B cell (primary cell): ENCODE measurements at regions not wholly inside any gene's neighbourhood (a gene's known extent, or its start where the extent isn't known, plus 50 kb on each side); places are given as distances from the start of the nearest gene placed in this dataset.

Experiments
- ATAC-seq: fragments of 200-7000 bp; cut with Tn5 transposase; one replicate; pipeline ENCODE4 v1.10.0; 2021; ENCODE audit warnings: low read depth, mild to moderate bottlenecking, moderate number of reproducible peaks, moderate library complexity
- CTCF ChIA-PET: fragments of 350-600 bp; sonication (Branson Sonifier 250); formaldehyde crosslinking; loops from one replicate; lab custom pipeline; 2021; ENCODE audit warnings: antibody characterized with exemption, inconsistent platforms; lab: Charles Lee
- POLR2A ChIA-PET: fragments of 350-600 bp; sonication (Branson Sonifier 250); formaldehyde crosslinking; loops from one replicate; lab custom pipeline; 2021; ENCODE audit warnings: antibody characterized with exemption; lab: Charles Lee
- DNase-seq: peaks from one replicate; pipeline ENCODE4 v3.0.0; 2013
- H2AFZ ChIP-seq: 2 replicates; pipeline ENCODE4 v1.6.1; 2012; ENCODE audit warnings: mild to moderate bottlenecking, low read depth, low read length; ENCODE audit not compliant: insufficient read depth, poor library complexity, severe bottlenecking
- H3K27ac ChIP-seq, 2 donors: 1 replicate in 1 of 2; 2 replicates in 1 of 2; pipeline ENCODE4 v1.5.1; 2012 to 2013; ENCODE audit warnings: low read length in 2 of 2, mild to moderate bottlenecking in 2 of 2, moderate library complexity in 1 of 2
- H3K27me3 ChIP-seq, 4 experiments: fragments of 200-600 bp in 1 of 4; sonication (generic) in 1 of 4; replicated peaks in 1 of 4; 1 replicate in 2 of 4; 2 replicates in 2 of 4; pipeline versions ENCODE4 v1.6.1 to v1.7.0; 2013 to 2016; ENCODE audit warnings: low read length in 3 of 4, mild to moderate bottlenecking in 2 of 4, mixed read lengths in 1 of 4, moderate library complexity in 1 of 4; ENCODE audit not compliant: insufficient read depth in 4 of 4, control insufficient read depth in 3 of 4; ENCODE audit errors: control extremely low read depth in 1 of 4
- H3K36me3 ChIP-seq, 2 experiments: replicated peaks in 1 of 2; 1 replicate in 1 of 2; 2 replicates in 1 of 2; pipeline versions ENCODE4 v1.6.1 to v1.7.1; 2013; ENCODE audit warnings: low read length in 1 of 2; ENCODE audit not compliant: insufficient read depth in 2 of 2, control insufficient read depth in 1 of 2; ENCODE audit errors: control extremely low read depth in 1 of 2, extremely low read depth in 1 of 2
- H3K4me1 ChIP-seq, 2 donors: fragments of 200-600 bp in 1 of 2; sonication (generic) in 1 of 2; 1 replicate in 1 of 2; 2 replicates in 1 of 2; pipeline versions ENCODE4 v1.5.1 to v1.6.1; 2013 to 2017; ENCODE audit warnings: low read length in 2 of 2; ENCODE audit not compliant: control insufficient read depth in 2 of 2, insufficient read depth in 2 of 2
- H3K4me2 ChIP-seq: replicated peaks from 2 replicates; pipeline ENCODE3; 2012; ENCODE audit warnings: mild to moderate bottlenecking, low read depth, low read length; ENCODE audit not compliant: poor library complexity, severe bottlenecking
- H3K4me3 ChIP-seq, 5 experiments: fragments of 200-600 bp in 1 of 5; sonication (generic) in 1 of 5; 1 replicate in 3 of 5; 2 replicates in 2 of 5; pipeline versions ENCODE4 v1.5.1 to v1.7.0; 2011 to 2016; ENCODE audit warnings: low read length in 4 of 5, mild to moderate bottlenecking in 4 of 5, low read depth in 2 of 5, control low read depth in 1 of 5, moderate library complexity in 1 of 5; ENCODE audit not compliant: insufficient read depth in 1 of 5; ENCODE audit errors: control extremely low read depth in 1 of 5, extremely low read depth in 1 of 5
- H3K79me2 ChIP-seq: fragments of 200-600 bp; sonication (generic); one replicate; pipeline ENCODE4 v1.6.0; 2016; ENCODE audit warnings: low read length; ENCODE audit not compliant: control insufficient read depth, insufficient read depth
- H3K9ac ChIP-seq: fragments of 200-600 bp; sonication (generic); 2 replicates; pipeline ENCODE4 v1.6.1; 2017; ENCODE audit warnings: mild to moderate bottlenecking, low read length, moderate library complexity
- H3K9me3 ChIP-seq, 3 donors: one replicate each; pipeline versions ENCODE4 v1.6.1 to v1.7.1; 2013; ENCODE audit warnings: low read length in 2 of 3; ENCODE audit not compliant: control insufficient read depth in 2 of 3, insufficient read depth in 1 of 3; ENCODE audit errors: control extremely low read depth in 1 of 3
- H4K20me1 ChIP-seq: 2 replicates; pipeline ENCODE4 v1.6.0; 2012; ENCODE audit warnings: mild to moderate bottlenecking, low read length; ENCODE audit not compliant: insufficient read depth, control insufficient read depth, poor library complexity, severe bottlenecking
- H3K27ac Mint-ChIP-seq: one replicate; pipeline ENCODE4 v1.8.0; 2021; ENCODE audit warnings: mixed read lengths
- H3K27me3 Mint-ChIP-seq: one replicate; pipeline ENCODE4 v1.8.0; 2021; ENCODE audit warnings: mixed read lengths
- H3K4me1 Mint-ChIP-seq: one replicate; pipeline ENCODE4 v1.8.0; 2021; ENCODE audit warnings: mixed read lengths
- H3K4me3 Mint-ChIP-seq: one replicate; pipeline ENCODE4 v1.8.0; 2021; ENCODE audit warnings: mixed read lengths
- H3K9me3 Mint-ChIP-seq: one replicate; pipeline ENCODE4 v1.8.0; 2022; ENCODE audit warnings: mixed read lengths; ENCODE audit not compliant: insufficient read depth
- CTCF ChIP-seq: fragments of 200-600 bp; IDR thresholded peaks from one replicate; pipeline ENCODE4 v1.8.0; 2022; ENCODE audit warnings: antibody characterized with exemption, mild to moderate bottlenecking
- EZH2 ChIP-seq: IDR thresholded peaks from 2 replicates; pipeline ENCODE4 v1.6.1; 2012; ENCODE audit warnings: borderline replicate concordance, low read depth, mild to moderate bottlenecking, moderate library complexity, low read length; ENCODE audit not compliant: insufficient read depth, poor library complexity, severe bottlenecking
- WGBS: methylation state at CpG from one replicate; pipeline ENCODE4 v1.1.5; 2013; ENCODE audit warnings: missing lambda C conversion rate; ENCODE audit not compliant: insufficient coverage; 5-methylcytosine and 5-hydroxymethylcytosine counted together
- intact Hi-C: fragments of 100-400 bp; cut with micrococcal nuclease; formaldehyde crosslinking; loops from one replicate; pipeline ENCODE4 v1.10.0; 2022

GRCh38 chr4:165584916-165585315 is 206.1 kb downstream of the CPE start:
- no peak for TF ChIP-seq CTCF
- no peak for TF ChIP-seq EZH2
- no peak overlapping the region for H3K4me3 Mint-ChIP-seq
- no peak overlapping the region for H3K4me3 ChIP-seq
- H3K4me1 Mint-ChIP-seq: no peaks in the 10 kb centered on the region
- H3K36me3 ChIP-seq: no peaks in the 10 kb centered on the region
- H3K27ac Mint-ChIP-seq: no peak overlapping the region
- ATAC-seq (no peak), DNase-seq (no peak)
- CTCF ChIA-PET: no interaction called here
- no peaks in the 10 kb centered on the region for H3K4me1 ChIP-seq
- H3K27ac ChIP-seq: no peak overlapping the region
- no peaks in the 10 kb centered on the region for H4K20me1 ChIP-seq
- H3K9me3 ChIP-seq: no peaks in the 10 kb centered on the region
- intact Hi-C loops: no loop called here
- H3K9ac ChIP-seq: no peak overlapping the region
- no peaks in the 10 kb centered on the region for H3K27me3 Mint-ChIP-seq
- POLR2A ChIA-PET: no interaction called here
- H3K79me2 ChIP-seq: no peaks in the 10 kb centered on the region
- H3K4me2 ChIP-seq: no peak overlapping the region
- no peak overlapping the region for H2AFZ ChIP-seq
- no peaks in the 10 kb centered on the region for H3K27me3 ChIP-seq
- no peaks in the 10 kb centered on the region for H3K9me3 Mint-ChIP-seq

GRCh38 chr4:165588534-165589315 is 209.9 kb downstream of the CPE start:
- H3K27ac Mint-ChIP-seq: no peak overlapping the region
- Histone ChIP-seq H2AFZ (no peak overlapping the region), H3K27ac (no peak overlapping the region), H3K4me2 (no peak overlapping the region), H3K27me3 (no peaks in the 10 kb centered on the region), H3K9ac (no peak overlapping the region), H3K4me3 (no peak overlapping the region), H3K36me3 (no peaks in the 10 kb centered on the region), H3K4me1 (no peaks in the 10 kb centered on the region), H3K9me3 (no peaks in the 10 kb centered on the region), H3K79me2 (no peaks in the 10 kb centered on the region), H4K20me1 (no peaks in the 10 kb centered on the region)
- DNase-seq: no peak
- ChIA-PET POLR2A (no interaction called here), CTCF (no interaction called here)
- no peak for TF ChIP-seq CTCF
- no peak for TF ChIP-seq EZH2
- H3K9me3 Mint-ChIP-seq: no peaks in the 10 kb centered on the region
- H3K4me3 Mint-ChIP-seq: no peak overlapping the region
- WGBS: 83% methylated on average over 4 of the region's 7 CpGs
- ATAC-seq: no peak
- no peaks in the 10 kb centered on the region for H3K4me1 Mint-ChIP-seq
- H3K27me3 Mint-ChIP-seq: no peaks in the 10 kb centered on the region
- intact Hi-C loops: no loop called here
